PC-9 (cell line): ENCODE measurements at regions not wholly inside any gene's neighbourhood (a gene's known extent, or its start where the extent isn't known, plus 50 kb on each side); places are given as distances from the start of the nearest gene placed in this dataset.

Source experiments
- BruUV-seq: library from RNA; stranded (reverse); fragments of 400-500 nt; replicated peaks from 2 replicates; lab custom pipeline; 2021; lab: Mats Ljungman, UMichigan
- CTCF ChIA-PET: fragments of 300-600 bp; sonication (Branson Sonifier 250); formaldehyde crosslinking; loops from one replicate; lab custom pipeline; 2022; ENCODE audit warnings: antibody characterized with exemption; lab: Charles Lee
- POLR2A ChIA-PET: fragments of 300-600 bp; sonication (Branson Sonifier 250); formaldehyde crosslinking; loops from one replicate; lab custom pipeline; 2022; ENCODE audit warnings: antibody characterized with exemption; ENCODE audit not compliant: unreplicated experiment; lab: Charles Lee
- DNase-seq, 2 experiments: peaks; one replicate each; pipeline versions ENCODE4 v3.0.0 to v3.0.0-alpha.2; 2015 to 2022; ENCODE audit warnings: mixed read lengths in 1 of 2
- H2AFZ ChIP-seq: fragments of 200-600 bp; sonication (generic); 2 replicates; pipeline ENCODE4 v1.8.1; 2017; ENCODE audit warnings: antibody characterized with exemption
- H3F3A ChIP-seq: fragments of 200-600 bp; sonication (generic); 2 replicates; pipeline ENCODE4 v1.8.1; 2017; ENCODE audit warnings: antibody characterized with exemption, mild to moderate bottlenecking, low read depth; ENCODE audit not compliant: insufficient read depth
- H3K27ac ChIP-seq: fragments of 200-600 bp; sonication (generic); 2 replicates; pipeline ENCODE4 v1.6.1; 2016; ENCODE audit warnings: mixed run types
- H3K27me3 ChIP-seq: fragments of 200-600 bp; sonication (generic); 2 replicates; pipeline ENCODE4 v1.6.1; 2016; ENCODE audit warnings: low read depth, mixed run types; ENCODE audit not compliant: insufficient read depth
- H3K36me3 ChIP-seq: fragments of 200-600 bp; sonication (generic); 2 replicates; pipeline ENCODE4 v1.6.1; 2016; ENCODE audit warnings: low read depth, mixed run types
- H3K4me1 ChIP-seq: fragments of 200-600 bp; sonication (generic); replicated peaks from 2 replicates; pipeline ENCODE4 v1.6.1; 2016; ENCODE audit warnings: mixed run types; ENCODE audit not compliant: insufficient read depth
- H3K4me2 ChIP-seq: fragments of 200-600 bp; sonication (generic); 2 replicates; pipeline ENCODE4 v1.6.1; 2017; ENCODE audit warnings: mixed run types
- H3K4me3 ChIP-seq: fragments of 200-600 bp; sonication (generic); 2 replicates; pipeline ENCODE4 v1.6.1; 2016; ENCODE audit warnings: mixed run types
- H3K79me2 ChIP-seq: fragments of 200-600 bp; sonication (generic); 2 replicates; pipeline ENCODE4 v1.6.1; 2017; ENCODE audit warnings: low read depth, mixed run types
- H3K9me2 ChIP-seq: fragments of 200-600 bp; sonication (generic); 2 replicates; pipeline ENCODE4 v1.8.1; 2017; ENCODE audit warnings: mild to moderate bottlenecking; ENCODE audit not compliant: insufficient read depth
- H3K9me3 ChIP-seq: fragments of 200-600 bp; sonication (generic); 2 replicates; pipeline ENCODE4 v1.8.1; 2016; ENCODE audit warnings: low read depth; ENCODE audit not compliant: insufficient read depth
- H4K20me1 ChIP-seq: fragments of 200-600 bp; sonication (generic); 2 replicates; pipeline ENCODE4 v1.8.1; 2017; ENCODE audit not compliant: insufficient read depth
- CTCF ChIP-seq: fragments of 200-600 bp; sonication (generic); conservative IDR thresholded peaks from 2 replicates; pipeline ENCODE4 v1.6.1; 2017; ENCODE audit warnings: mixed run types, antibody characterized with exemption, mild to moderate bottlenecking, moderate library complexity
- EZH2 ChIP-seq: fragments of 200-600 bp; sonication (generic); IDR thresholded peaks from 2 replicates; pipeline ENCODE4 v1.8.0; 2017; ENCODE audit warnings: antibody characterized with exemption, low read depth
- intact Hi-C: fragments of 100-400 bp; cut with micrococcal nuclease; formaldehyde crosslinking; loops from one replicate; pipeline ENCODE4 v1.10.0; 2022; ENCODE audit not compliant: unreplicated experiment

GRCh38 chr3:137294139-137294538 is 336.4 kb downstream of the IL20RB start:
- no peaks in the 10 kb centered on the region for H3K36me3 ChIP-seq
- H4K20me1 ChIP-seq: no peaks in the 10 kb centered on the region
- H3F3A ChIP-seq: no peaks in the 10 kb centered on the region
- H3K4me3 ChIP-seq: no peak overlapping the region
- ChIA-PET CTCF (no interaction called here), POLR2A (no interaction called here)
- no TSS peak for BruUV-seq
- no peaks in the 10 kb centered on the region for H3K9me3 ChIP-seq
- H3K27me3 ChIP-seq: no peaks in the 10 kb centered on the region
- no peaks in the 10 kb centered on the region for H3K4me1 ChIP-seq
- H3K9me2 ChIP-seq: no peaks in the 10 kb centered on the region
- no peak overlapping the region for H2AFZ ChIP-seq
- H3K27ac ChIP-seq: no peak overlapping the region
- H3K79me2 ChIP-seq: no peaks in the 10 kb centered on the region
- TF ChIP-seq CTCF (no peak), EZH2 (no peak)
- H3K4me2 ChIP-seq: no peak overlapping the region
- no peak for DNase-seq
- intact Hi-C loops: no loop called here

- POLR2A ChIA-PET: no interaction called here
- no peak for TF ChIP-seq CTCF
- no peak for TF ChIP-seq EZH2
These were observed 337.1 kb downstream of the IL20RB start for GRCh38 chr3:137294839-137295238.

GRCh38 chr3:137295336-137295735 is 337.6 kb downstream of the IL20RB start:
- intact Hi-C loops: no loop called here
- no peaks in the 10 kb centered on the region for H3K27me3 ChIP-seq
- no peaks in the 10 kb centered on the region for H3K4me1 ChIP-seq
- H3K4me3 ChIP-seq: no peak overlapping the region
- DNase-seq: no peak
- CTCF ChIA-PET: no interaction called here
- BruUV-seq: no TSS peak
- H3K27ac ChIP-seq: no peak overlapping the region
- H2AFZ ChIP-seq: no peak overlapping the region
- H3K4me2 ChIP-seq: no peak overlapping the region
- H3K9me3 ChIP-seq: no peaks in the 10 kb centered on the region
- no peaks in the 10 kb centered on the region for H3K9me2 ChIP-seq
- H3F3A ChIP-seq: no peaks in the 10 kb centered on the region
- TF ChIP-seq CTCF (no peak), EZH2 (no peak)
- H3K36me3 ChIP-seq: no peaks in the 10 kb centered on the region
- no peaks in the 10 kb centered on the region for H3K79me2 ChIP-seq
- H4K20me1 ChIP-seq: no peaks in the 10 kb centered on the region
- POLR2A ChIA-PET: interaction anchor here (0.6 kb wide), 1 partner anchor 358 kb away, joined by 3 read pairs; no protein-coding TSS in a partner anchor

More at GRCh38 chr3:137294839-137295238, 337.1 kb downstream of the IL20RB start:
- no peaks in the 10 kb centered on the region for H4K20me1 ChIP-seq
- no peaks in the 10 kb centered on the region for H3K9me2 ChIP-seq
- no peak overlapping the region for H3K4me2 ChIP-seq
- no peaks in the 10 kb centered on the region for H3K27me3 ChIP-seq
- no TSS peak for BruUV-seq
- no peak overlapping the region for H2AFZ ChIP-seq
- intact Hi-C loops: no loop called here
- H3K79me2 ChIP-seq: no peaks in the 10 kb centered on the region
- H3K4me1 ChIP-seq: no peaks in the 10 kb centered on the region
- H3K27ac ChIP-seq: no peak overlapping the region
- H3K4me3 ChIP-seq: no peak overlapping the region
- H3F3A ChIP-seq: no peaks in the 10 kb centered on the region
- H3K9me3 ChIP-seq: no peaks in the 10 kb centered on the region
- H3K36me3 ChIP-seq: no peaks in the 10 kb centered on the region
- CTCF ChIA-PET: no interaction called here
- no peak for DNase-seq
